ENCODE measurements at regions not wholly inside any gene's neighbourhood (a gene's known extent, or its start where the extent isn't known, plus 50 kb on each side); places are given as distances from the start of the nearest gene placed in this dataset.

GRCh38 chr20:24185791-24186190 is 197.2 kb upstream of the GGTLC1 start:
- TF ChIP-seq CEBPB (tag; IDR thresholded peaks at IDR 0.05) (no peak), NEUROD1 (IDR thresholded peaks at IDR 0.05; ENCODE audit: borderline replicate concordance, low read depth, low read length, partially characterized antibody) (no peak)

All from K562 (cell line).